Subcutaneous abdominal adipose tissue (tissue), 5 donors: ENCODE measurements at regions not wholly inside any gene's neighbourhood (a gene's known extent, or its start where the extent isn't known, plus 50 kb on each side); places are given as distances from the start of the nearest gene placed in this dataset.

ENCODE experiments used
- H3K27ac ChIP-seq: one replicate; pipeline ENCODE4 v1.7.0; 2013; ENCODE audit warnings: low read depth, mild to moderate bottlenecking, inconsistent platforms, low read length, moderate library complexity
- H3K27me3 ChIP-seq, 5 donors: one replicate each; pipeline ENCODE4 v1.7.0; 2013; ENCODE audit warnings: low read length in 5 of 5, inconsistent platforms in 1 of 5; ENCODE audit not compliant: control insufficient read depth in 5 of 5, insufficient read depth in 4 of 5
- H3K36me3 ChIP-seq, 5 donors: one replicate each; pipeline ENCODE4 v1.7.0; 2013; ENCODE audit warnings: low read length in 5 of 5; ENCODE audit not compliant: control insufficient read depth in 5 of 5, insufficient read depth in 5 of 5
- H3K4me1 ChIP-seq, 5 donors: one replicate each; pipeline ENCODE4 v1.7.0; 2013; ENCODE audit warnings: low read length in 5 of 5, mild to moderate bottlenecking in 3 of 5, moderate library complexity in 1 of 5; ENCODE audit not compliant: control insufficient read depth in 5 of 5, insufficient read depth in 5 of 5
- H3K4me3 ChIP-seq, 5 donors: one replicate each; pipeline ENCODE4 v1.7.0; 2013; ENCODE audit warnings: low read length in 5 of 5, low read depth in 1 of 5
- H3K9ac ChIP-seq, 5 donors: one replicate each; pipeline ENCODE4 v1.7.0; 2013; ENCODE audit warnings: low read length in 5 of 5, mild to moderate bottlenecking in 4 of 5, moderate library complexity in 3 of 5
- H3K9me3 ChIP-seq, 5 donors: one replicate each; pipeline ENCODE4 v1.7.0; 2013; ENCODE audit warnings: low read length in 5 of 5; ENCODE audit not compliant: control insufficient read depth in 5 of 5
- donor health status: healthy.
- donor health status: healthy.
- donor health status: healthy.
- donor health status: healthy.
- donor health status: healthy.

DNA sequence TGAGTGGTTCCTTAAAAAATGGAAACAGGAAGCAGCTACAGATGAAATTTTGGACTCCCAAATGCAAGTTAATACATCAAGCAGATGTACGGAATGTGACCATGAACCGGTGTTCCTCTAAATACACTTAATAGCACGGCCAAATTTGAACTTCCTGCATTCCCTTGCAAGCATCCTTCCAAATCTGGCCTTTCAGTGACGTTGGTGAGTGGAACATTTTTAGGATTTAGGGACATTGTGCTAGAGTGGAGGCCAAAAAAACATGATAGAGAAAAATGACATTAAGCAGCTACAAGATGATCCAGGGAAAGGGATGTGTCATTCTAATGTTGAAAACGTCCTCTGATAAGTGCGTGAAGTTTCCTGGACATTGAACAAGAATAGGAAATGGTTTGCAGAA lies 62.1 kb downstream of the CTAGE1 start:
- H3K9ac ChIP-seq, result no peak overlapping the region
- no peaks in the 10 kb centered on the region for H3K9me3 ChIP-seq
- no peaks in the 10 kb centered on the region for H3K36me3 ChIP-seq
- no peak overlapping the region for H3K27ac ChIP-seq
- H3K4me1 ChIP-seq, result no peaks in the 10 kb centered on the region
- peaks cover 0 to 5% (median 0%) of the 10 kb centered on the region in 5 donors for H3K27me3 ChIP-seq
- H3K4me3 ChIP-seq, result no peak overlapping the region

DNA sequence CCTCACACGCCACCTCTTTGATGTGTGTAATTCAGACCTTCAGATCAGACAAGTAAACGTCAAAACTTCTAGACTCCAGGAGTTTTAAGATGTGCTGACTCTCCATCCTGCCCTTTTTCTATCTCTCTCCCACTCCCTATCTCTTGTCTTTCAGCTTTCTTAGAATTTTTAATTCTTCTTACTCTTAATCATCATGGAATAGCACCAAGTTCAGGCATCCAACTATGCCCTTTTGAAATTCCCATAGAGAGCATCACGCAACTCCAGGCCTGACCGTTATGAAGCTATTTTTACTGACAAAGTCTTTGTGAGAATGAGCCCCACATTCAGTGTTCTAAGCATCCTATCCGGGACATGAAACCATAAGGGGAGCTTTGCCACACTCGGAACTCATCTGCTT lies 62.6 kb downstream of the CTAGE1 start:
- H3K27me3 ChIP-seq, result peaks cover 0 to 5% (median 0%) of the 10 kb centered on the region in 5 donors
- no peak overlapping the region for H3K9ac ChIP-seq
- H3K9me3 ChIP-seq, result no peaks in the 10 kb centered on the region
- no peaks in the 10 kb centered on the region for H3K4me1 ChIP-seq
- H3K36me3 ChIP-seq, result no peaks in the 10 kb centered on the region
- H3K27ac ChIP-seq, result no peak overlapping the region
- no peak overlapping the region for H3K4me3 ChIP-seq

- Histone ChIP-seq H3K27ac (no peak overlapping the region), H3K9ac (no peak overlapping the region), H3K4me3 (no peak overlapping the region)
Observed at GRCh38 chr18:22349966-22350365, 67.7 kb downstream of the CTAGE1 start.

DNA sequence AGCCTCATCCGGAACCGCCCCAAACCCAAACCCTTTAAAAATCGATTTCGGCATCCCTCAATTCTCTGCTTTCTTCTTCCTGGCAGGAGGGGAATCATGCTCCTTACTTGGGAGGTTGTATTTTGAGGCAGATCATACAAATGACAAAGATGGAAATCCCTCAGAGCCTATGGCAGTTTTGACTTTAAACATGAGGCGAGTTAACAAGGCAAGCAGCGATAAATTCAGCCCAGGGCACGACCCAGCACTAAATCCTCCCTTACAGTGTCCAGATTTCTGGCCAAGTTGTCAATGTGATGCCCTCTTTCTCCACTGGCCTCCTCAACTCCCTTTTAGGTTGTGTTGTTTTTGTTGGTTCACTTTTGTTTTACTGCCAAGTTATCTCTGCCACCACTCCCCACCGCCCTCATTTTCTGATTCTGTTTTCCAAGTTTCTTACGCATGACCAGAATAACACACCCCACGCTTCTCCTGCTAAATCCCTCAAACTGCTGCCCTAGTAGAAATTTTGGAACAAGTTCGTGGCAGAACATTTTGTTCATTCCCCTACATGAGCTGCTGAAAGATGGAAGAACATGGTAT lies 68.3 kb downstream of the CTAGE1 start:
- Histone ChIP-seq H3K9ac (peak overlapping the region in 1 of 5 donors; percentile 61), H3K36me3 (no peaks in the 10 kb centered on the region), H3K9me3 (no peaks in the 10 kb centered on the region), H3K27ac (no peak overlapping the region), H3K27me3 (peaks cover 0 to 17% (median 5%) of the 10 kb centered on the region in 5 donors), H3K4me3 (peak overlapping the region in 4 of 5 donors; percentile 65 to 81 (median 72)), H3K4me1 (peaks cover 5 to 40% (median 33%) of the 10 kb centered on the region in 5 donors)

More at GRCh38 chr18:22349966-22350365, 67.7 kb downstream of the CTAGE1 start:
- H3K27me3 ChIP-seq, result peaks cover 0 to 17% (median 5%) of the 10 kb centered on the region in 5 donors
- H3K36me3 ChIP-seq, result no peaks in the 10 kb centered on the region
- H3K4me1 ChIP-seq, result peaks cover 5 to 38% (median 33%) of the 10 kb centered on the region in 5 donors
- no peaks in the 10 kb centered on the region for H3K9me3 ChIP-seq

- Histone ChIP-seq H3K36me3 (no peaks in the 10 kb centered on the region), H3K27me3 (peaks cover 0 to 17% (median 5%) of the 10 kb centered on the region in 5 donors), H3K27ac (no peak overlapping the region), H3K9me3 (no peaks in the 10 kb centered on the region), H3K4me1 (peaks cover 5 to 40% (median 33%) of the 10 kb centered on the region in 5 donors), H3K9ac (peak overlapping the region in 3 of 5 donors; percentile 4 to 62 (median 61)), H3K4me3 (peak overlapping the region; percentile 65 to 81 (median 74))
Observed at GRCh38 chr18:22348521-22349316, 69.0 kb downstream of the CTAGE1 start.

DNA sequence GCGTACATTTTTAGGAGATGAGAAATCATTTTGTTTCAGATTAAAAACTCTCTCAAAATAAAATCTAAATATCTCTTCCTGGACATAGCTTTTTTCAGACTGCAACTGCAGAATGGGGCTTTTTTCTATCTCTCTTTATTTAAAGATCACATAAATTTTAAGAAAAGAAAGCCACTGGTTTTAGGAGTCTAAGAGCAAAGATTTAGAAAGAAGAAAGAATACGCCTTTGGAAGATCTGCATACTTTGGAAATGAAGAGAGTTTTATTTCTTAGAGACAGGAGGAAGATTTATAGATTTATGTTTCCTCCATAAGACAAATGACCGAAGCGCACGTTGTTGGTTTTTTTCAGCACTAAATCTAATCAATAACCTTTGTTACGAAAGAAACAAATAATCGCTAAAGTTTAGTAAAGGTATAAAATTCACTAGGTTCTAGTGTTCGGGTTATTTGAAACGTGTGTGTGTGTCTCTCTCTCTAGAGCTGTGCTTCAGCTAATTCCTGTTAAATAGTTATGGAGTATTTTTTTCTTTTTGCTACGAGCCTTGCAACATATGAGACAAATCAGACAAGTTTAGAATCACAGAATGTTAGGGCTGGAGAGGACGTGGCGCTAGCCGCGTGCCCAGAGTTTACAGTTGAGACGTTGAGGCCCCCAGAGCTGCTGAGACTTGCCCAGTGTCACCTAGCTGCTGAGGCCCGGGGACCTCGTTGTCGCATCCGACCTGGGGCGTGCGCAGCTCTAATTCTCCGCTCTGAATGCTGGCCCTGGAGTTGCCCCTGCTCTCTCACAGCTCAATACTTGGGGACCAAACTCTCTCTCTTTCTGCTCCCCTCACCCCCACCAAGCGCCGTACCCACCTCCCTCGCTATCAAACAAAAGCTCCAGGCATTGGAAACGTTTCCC lies 69.9 kb downstream of the CTAGE1 start:
- H3K9ac ChIP-seq, result peak overlapping the region in 2 of 5 donors; percentile 4 to 71

DNA sequence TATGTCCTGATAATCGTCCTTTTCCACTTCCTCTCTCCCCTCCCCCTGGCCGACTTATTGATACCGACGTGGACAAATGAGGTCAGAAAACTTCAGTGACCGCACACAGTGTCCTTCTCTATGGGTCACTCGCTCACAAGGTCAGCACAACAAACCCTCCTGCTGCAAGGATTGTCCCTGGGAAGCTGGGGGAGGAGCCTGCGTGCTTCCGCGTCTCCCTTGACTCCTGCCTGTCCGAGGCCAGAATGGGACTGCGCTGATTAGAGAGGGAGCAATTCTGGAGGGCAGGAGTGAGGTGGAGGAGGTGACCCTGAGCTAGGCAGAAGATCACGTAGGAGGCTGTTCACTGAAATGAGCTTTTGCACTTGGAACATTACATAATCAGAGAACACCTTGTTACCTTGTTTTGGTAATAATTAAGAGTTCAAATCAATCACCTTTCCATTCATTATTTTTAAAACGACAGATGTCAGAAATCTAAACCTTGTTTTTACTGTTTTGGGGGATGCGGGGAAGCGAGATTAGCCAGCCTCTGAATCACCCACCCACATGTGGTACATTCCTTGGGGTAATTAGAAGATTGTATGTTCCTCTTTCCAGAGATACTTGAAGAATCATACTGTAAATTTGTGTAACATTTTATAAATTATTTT lies 70.6 kb downstream of the CTAGE1 start:
- Histone ChIP-seq H3K4me3 (peak overlapping the region; percentile 13 to 45 (median 34)), H3K4me1 (peaks cover 5 to 41% (median 33%) of the 10 kb centered on the region in 5 donors), H3K9ac (peak overlapping the region in 2 of 5 donors; percentile 6 to 49)

More for the DNA sequence above, 69.9 kb downstream of the CTAGE1 start:
- H3K9me3 ChIP-seq, result no peaks in the 10 kb centered on the region
- H3K27ac ChIP-seq, result no peak overlapping the region
- no peaks in the 10 kb centered on the region for H3K36me3 ChIP-seq
- H3K4me1 ChIP-seq, result peaks cover 5 to 40% (median 33%) of the 10 kb centered on the region in 5 donors
- H3K4me3 ChIP-seq, result peak overlapping the region; percentile 48 to 74 (median 66)
- peaks cover 0 to 17% (median 5%) of the 10 kb centered on the region in 5 donors for H3K27me3 ChIP-seq

GRCh38 chr18:22346401-22346952 lies 71.2 kb downstream of the CTAGE1 start:
- Histone ChIP-seq H3K36me3 (no peaks in the 10 kb centered on the region), H3K4me3 (peak overlapping the region; percentile 13 to 45 (median 34)), H3K27ac (peak overlapping the region; percentile 60), H3K4me1 (peaks cover 5 to 42% (median 33%) of the 10 kb centered on the region in 5 donors), H3K9ac (peak overlapping the region in 2 of 5 donors; percentile 6 to 49), H3K9me3 (no peaks in the 10 kb centered on the region), H3K27me3 (peaks cover 0 to 17% (median 5%) of the 10 kb centered on the region in 5 donors)

More for the DNA sequence above, 70.6 kb downstream of the CTAGE1 start:
- Histone ChIP-seq H3K27ac (peak overlapping the region; percentile 60), H3K9me3 (no peaks in the 10 kb centered on the region), H3K36me3 (no peaks in the 10 kb centered on the region), H3K27me3 (peaks cover 0 to 17% (median 5%) of the 10 kb centered on the region in 5 donors)

GRCh38 chr18:22345718-22346117 lies 72.0 kb downstream of the CTAGE1 start:
- Histone ChIP-seq H3K9ac (peak overlapping the region in 1 of 5 donors; percentile 12), H3K4me1 (peaks cover 5 to 42% (median 33%) of the 10 kb centered on the region in 5 donors), H3K36me3 (no peaks in the 10 kb centered on the region), H3K27ac (peak overlapping the region; percentile 39), H3K9me3 (no peaks in the 10 kb centered on the region), H3K4me3 (no peak overlapping the region), H3K27me3 (peaks cover 0 to 14% (median 5%) of the 10 kb centered on the region in 5 donors)
